ENCODE measurements at regions not wholly inside any gene's neighbourhood (a gene's known extent, or its start where the extent isn't known, plus 50 kb on each side); places are given as distances from the start of the nearest gene placed in this dataset.

- TF ChIP-seq, protein P1, sequence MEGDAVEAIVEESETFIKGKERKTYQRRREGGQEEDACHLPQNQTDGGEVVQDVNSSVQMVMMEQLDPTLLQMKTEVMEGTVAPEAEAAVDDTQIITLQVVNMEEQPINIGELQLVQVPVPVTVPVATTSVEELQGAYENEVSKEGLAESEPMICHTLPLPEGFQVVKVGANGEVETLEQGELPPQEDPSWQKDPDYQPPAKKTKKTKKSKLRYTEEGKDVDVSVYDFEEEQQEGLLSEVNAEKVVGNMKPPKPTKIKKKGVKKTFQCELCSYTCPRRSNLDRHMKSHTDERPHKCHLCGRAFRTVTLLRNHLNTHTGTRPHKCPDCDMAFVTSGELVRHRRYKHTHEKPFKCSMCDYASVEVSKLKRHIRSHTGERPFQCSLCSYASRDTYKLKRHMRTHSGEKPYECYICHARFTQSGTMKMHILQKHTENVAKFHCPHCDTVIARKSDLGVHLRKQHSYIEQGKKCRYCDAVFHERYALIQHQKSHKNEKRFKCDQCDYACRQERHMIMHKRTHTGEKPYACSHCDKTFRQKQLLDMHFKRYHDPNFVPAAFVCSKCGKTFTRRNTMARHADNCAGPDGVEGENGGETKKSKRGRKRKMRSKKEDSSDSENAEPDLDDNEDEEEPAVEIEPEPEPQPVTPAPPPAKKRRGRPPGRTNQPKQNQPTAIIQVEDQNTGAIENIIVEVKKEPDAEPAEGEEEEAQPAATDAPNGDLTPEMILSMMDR (IDR thresholded peaks at IDR 0.05), result no peak
- no peak for TF ChIP-seq POLR2A (IDR thresholded peaks at IDR 0.05)
Observed at GRCh38 chr13:103196356-103196755, 130.1 kb upstream of the SLC10A2 start.

Data from thyroid gland (tissue), 4 donors.